Fibroblast of peridontal ligament (primary cell): ENCODE measurements at regions not wholly inside any gene's neighbourhood (a gene's known extent, or its start where the extent isn't known, plus 50 kb on each side); places are given as distances from the start of the nearest gene placed in this dataset.
A peak's percentile ranks its signal among the peaks of the same experiment; 100 is the strongest.
"Not testable (repeated sequence)": the region's sequence is repeated elsewhere in the genome, so short reads cannot be mapped to it uniquely, and the experiment has no call there.

Experiments used
- DNase-seq: peaks from one replicate; pipeline ENCODE4 v3.0.0-alpha.2; 2010; ENCODE audit errors: extremely low read depth

- no peak for DNase-seq
Observed at GRCh38 chr9:27672718-27673117, 99.4 kb upstream of the C9orf72 start.

- no peak for DNase-seq
Observed at GRCh38 chr9:27673641-27674040, 100.4 kb upstream of the C9orf72 start.

GRCh38 chr9:27675354-27675753 is 102.1 kb upstream of the C9orf72 start:
- no peak for DNase-seq

GRCh38 chr9:27676827-27677226 is 103.5 kb upstream of the C9orf72 start:
- no peak for DNase-seq

- no peak for DNase-seq
Observed at GRCh38 chr9:27679338-27679737, 106.1 kb upstream of the C9orf72 start.

GRCh38 chr9:27683181-27683580 is 109.9 kb upstream of the C9orf72 start:
- no peak for DNase-seq

GRCh38 chr9:27688954-27689353 is 115.7 kb upstream of the C9orf72 start:
- DNase-seq: no peak

- DNase-seq: not testable (repeated sequence)
Observed at GRCh38 chr9:27690816-27691215, 117.5 kb upstream of the C9orf72 start.

- DNase-seq: no peak
Observed at GRCh38 chr9:27699621-27700020, 126.3 kb upstream of the C9orf72 start.

- DNase-seq: no peak
Observed at GRCh38 chr9:27701016-27701415, 127.7 kb upstream of the C9orf72 start.

GRCh38 chr9:27701587-27701986 is 128.3 kb upstream of the C9orf72 start:
- DNase-seq: no peak

GRCh38 chr9:27703216-27703980 is 130.1 kb upstream of the C9orf72 start:
- DNase-seq: no peak

- no peak for DNase-seq
Observed at GRCh38 chr9:27711241-27711640, 138.0 kb upstream of the C9orf72 start.

- no peak for DNase-seq
Observed at GRCh38 chr9:27712806-27713205, 139.5 kb upstream of the C9orf72 start.

- DNase-seq: no peak
Observed at GRCh38 chr9:27714388-27714787, 141.1 kb upstream of the C9orf72 start.

- DNase-seq: no peak
Observed at GRCh38 chr9:27715651-27716050, 142.4 kb upstream of the C9orf72 start.

GRCh38 chr9:27717991-27718390 is 144.7 kb upstream of the C9orf72 start:
- DNase-seq: no peak

- DNase-seq: no peak
Observed at GRCh38 chr9:27719711-27720110, 146.4 kb upstream of the C9orf72 start.

GRCh38 chr9:27722866-27723265 is 149.6 kb upstream of the C9orf72 start:
- DNase-seq: no peak

- peak; percentile 62 for DNase-seq
Observed at GRCh38 chr9:27726244-27727081, 153.2 kb upstream of the C9orf72 start.

GRCh38 chr9:27732494-27732893 is 159.2 kb upstream of the C9orf72 start:
- no peak for DNase-seq

- DNase-seq: no peak
Observed at GRCh38 chr9:27743490-27743889, 170.2 kb upstream of the C9orf72 start.

- DNase-seq: no peak
Observed at GRCh38 chr9:27747450-27747849, 174.2 kb upstream of the C9orf72 start.
